Activated T-helper 2 cell treated with anti-CD3 and anti-CD28 coated beads, Interferon-gamma antibody, Interleukin-2, Interleukin-4, amounts not matched to agents 10 μg/mL and 5 μg/mL and 100 μg/mL, durations not matched to agents 14 hours and 24 hours and 36 hours (primary cell): ENCODE measurements at regions not wholly inside any gene's neighbourhood (a gene's known extent, or its start where the extent isn't known, plus 50 kb on each side); places are given as distances from the start of the nearest gene placed in this dataset.

Experiments used
- DNase-seq: peaks from one replicate; pipeline ENCODE4 v3.0.0; 2021; ENCODE audit warnings: low spot score
- H3K27ac Mint-ChIP-seq: one replicate; pipeline ENCODE4 v1.8.0; 2021; ENCODE audit warnings: mixed read lengths
- H3K27me3 Mint-ChIP-seq: one replicate; pipeline ENCODE4 v1.8.0; 2021; ENCODE audit warnings: low read depth, mixed read lengths
- H3K36me3 Mint-ChIP-seq: one replicate; pipeline ENCODE4 v1.8.0; 2021; ENCODE audit warnings: low read depth, mixed read lengths
- H3K4me1 Mint-ChIP-seq: one replicate; pipeline ENCODE4 v1.8.0; 2021; ENCODE audit warnings: low read depth, mixed read lengths
- H3K4me3 Mint-ChIP-seq: one replicate; pipeline ENCODE4 v1.8.0; 2021; ENCODE audit warnings: low read depth, mild to moderate bottlenecking, moderate library complexity, mixed read lengths
- H3K9me3 Mint-ChIP-seq: one replicate; pipeline ENCODE4 v1.8.0; 2021; ENCODE audit warnings: mixed read lengths
- intact Hi-C: fragments of 100-400 bp; cut with micrococcal nuclease; formaldehyde crosslinking; loops from one replicate; pipeline ENCODE4 v1.15.1; 2023

DNA sequence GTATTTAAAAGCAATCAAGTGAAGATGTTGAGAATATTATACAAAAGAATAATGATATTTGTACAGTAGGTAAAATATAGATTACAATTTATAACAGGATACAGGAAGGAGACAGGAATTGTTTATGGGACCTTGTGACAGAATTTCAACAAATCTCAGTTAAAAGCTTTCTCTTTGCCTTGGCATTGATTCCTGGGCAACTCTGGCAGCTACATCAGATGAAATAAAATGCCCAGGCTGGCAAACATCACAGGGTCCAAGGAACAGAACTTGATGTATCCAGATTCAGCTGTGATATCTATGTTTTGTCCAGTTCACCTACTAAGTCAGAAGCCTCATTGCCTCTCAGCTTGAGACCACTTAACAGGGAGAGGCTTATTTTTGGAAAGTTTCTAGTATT is 473.1 kb downstream of the MCTP2 start:
- no peak for DNase-seq
- Mint-ChIP-seq H3K4me3 (no peak overlapping the region), H3K9me3 (no peaks in the 10 kb centered on the region), H3K36me3 (no peaks in the 10 kb centered on the region), H3K27ac (no peak overlapping the region), H3K4me1 (no peaks in the 10 kb centered on the region), H3K27me3 (peaks cover 2% of the 10 kb centered on the region)
- intact Hi-C loops, result no loop called here

DNA sequence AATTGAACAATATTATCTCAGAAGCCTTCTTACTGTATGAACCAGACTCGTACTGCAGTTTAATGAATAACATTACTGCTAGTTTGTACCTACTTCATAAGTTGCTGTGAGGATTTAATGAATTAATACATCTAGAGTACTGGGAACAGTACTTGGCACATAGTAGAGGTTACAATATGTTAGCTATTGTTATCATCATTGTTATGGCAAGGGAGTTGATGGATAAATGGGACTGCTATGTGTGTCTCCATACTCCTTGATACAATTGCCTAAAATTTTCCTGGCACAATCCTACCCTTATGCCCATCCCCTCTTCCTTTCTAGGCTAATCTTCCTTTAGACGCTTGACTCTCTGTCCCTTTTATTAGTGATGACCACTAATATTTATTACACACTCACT is 473.6 kb downstream of the MCTP2 start:
- no peak overlapping the region for H3K4me3 Mint-ChIP-seq
- H3K36me3 Mint-ChIP-seq, result no peaks in the 10 kb centered on the region
- H3K27me3 Mint-ChIP-seq, result peaks cover 2% of the 10 kb centered on the region
- no peaks in the 10 kb centered on the region for H3K9me3 Mint-ChIP-seq
- intact Hi-C loops, result no loop called here
- no peak overlapping the region for H3K27ac Mint-ChIP-seq
- DNase-seq, result no peak
- H3K4me1 Mint-ChIP-seq, result no peaks in the 10 kb centered on the region

DNA sequence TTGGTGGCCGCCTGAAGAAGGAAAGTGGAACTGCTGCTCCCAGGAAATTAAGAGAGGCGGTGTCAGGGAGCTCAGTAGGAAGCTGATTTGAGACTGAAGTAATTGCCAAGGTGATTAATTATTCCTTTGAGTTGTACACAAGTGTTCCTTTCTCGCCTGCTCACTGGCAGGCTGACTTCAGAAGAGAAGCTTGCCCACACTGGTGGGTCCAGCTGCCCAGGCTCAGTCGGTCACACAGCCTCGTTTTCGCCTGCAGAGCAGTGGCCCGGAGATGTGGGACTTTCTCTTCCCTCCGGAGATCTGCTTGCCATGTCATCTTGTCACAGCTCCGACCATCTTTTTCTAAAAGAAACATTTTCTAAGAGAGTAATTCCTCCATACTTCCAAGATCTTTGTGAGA is 478.0 kb downstream of the MCTP2 start:
- intact Hi-C loops, result no loop called here
- Mint-ChIP-seq H3K27me3 (peaks cover 2% of the 10 kb centered on the region), H3K36me3 (no peaks in the 10 kb centered on the region), H3K4me1 (no peaks in the 10 kb centered on the region), H3K9me3 (no peaks in the 10 kb centered on the region), H3K27ac (no peak overlapping the region), H3K4me3 (no peak overlapping the region)
- no peak for DNase-seq

GRCh38 chr15:94722024-94722636 is 490.8 kb downstream of the MCTP2 start:
- intact Hi-C loops, result no loop called here
- H3K4me1 Mint-ChIP-seq, result no peaks in the 10 kb centered on the region
- H3K36me3 Mint-ChIP-seq, result no peaks in the 10 kb centered on the region
- H3K27ac Mint-ChIP-seq, result no peak overlapping the region
- no peak overlapping the region for H3K4me3 Mint-ChIP-seq
- no peaks in the 10 kb centered on the region for H3K9me3 Mint-ChIP-seq
- no peaks in the 10 kb centered on the region for H3K27me3 Mint-ChIP-seq
- DNase-seq, result no peak

DNA sequence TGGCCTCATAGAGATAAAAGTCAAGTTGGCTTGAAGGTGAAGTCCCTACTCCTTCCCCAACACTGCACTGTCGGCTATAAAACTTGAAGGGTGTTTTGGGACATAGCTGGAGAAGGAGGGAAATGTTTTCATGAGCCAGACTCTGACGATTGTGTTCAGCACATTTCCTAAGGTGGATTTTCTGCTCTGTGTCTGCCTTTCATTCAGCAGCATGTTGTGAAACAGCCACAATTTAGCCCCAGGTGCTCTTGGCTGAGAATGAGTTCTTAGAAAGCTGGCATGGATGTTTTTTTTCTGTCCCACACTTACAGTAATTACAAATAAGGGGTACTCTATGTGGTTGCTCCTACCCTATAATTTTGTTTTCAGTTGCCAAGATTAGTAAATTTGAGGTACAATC is 492.4 kb downstream of the MCTP2 start:
- no peaks in the 10 kb centered on the region for H3K9me3 Mint-ChIP-seq
- no peaks in the 10 kb centered on the region for H3K36me3 Mint-ChIP-seq
- no peaks in the 10 kb centered on the region for H3K4me1 Mint-ChIP-seq
- intact Hi-C loops, result no loop called here
- H3K27me3 Mint-ChIP-seq, result no peaks in the 10 kb centered on the region
- no peak overlapping the region for H3K4me3 Mint-ChIP-seq
- no peak overlapping the region for H3K27ac Mint-ChIP-seq
- DNase-seq, result no peak

- Mint-ChIP-seq H3K4me1 (no peaks in the 10 kb centered on the region), H3K4me3 (no peak overlapping the region), H3K9me3 (no peaks in the 10 kb centered on the region), H3K27ac (no peak overlapping the region), H3K36me3 (no peaks in the 10 kb centered on the region), H3K27me3 (no peaks in the 10 kb centered on the region)
- intact Hi-C loops, result no loop called here
- no peak for DNase-seq
These were observed 499.9 kb downstream of the MCTP2 start for GRCh38 chr15:94731286-94731685.

DNA sequence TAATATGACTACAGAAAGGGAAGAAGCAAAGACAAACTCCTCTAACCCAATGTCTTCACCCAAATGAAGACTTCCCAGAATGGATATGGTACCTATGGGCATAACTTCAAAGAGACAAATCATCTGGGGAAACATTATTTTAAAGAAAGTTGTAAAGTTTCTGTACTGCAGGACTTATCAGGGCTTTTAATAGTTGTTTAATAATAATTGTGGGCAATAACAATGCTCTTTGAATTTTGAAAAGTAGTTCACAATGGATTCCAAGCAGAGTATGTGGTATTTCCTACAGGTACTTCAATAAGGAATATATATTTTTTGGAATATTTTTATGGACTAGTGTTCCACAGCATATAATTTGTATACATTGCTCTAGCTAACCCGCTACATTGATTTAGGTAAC is 503.1 kb downstream of the MCTP2 start:
- Mint-ChIP-seq H3K4me1 (no peaks in the 10 kb centered on the region), H3K4me3 (no peak overlapping the region), H3K27ac (no peak overlapping the region), H3K9me3 (no peaks in the 10 kb centered on the region), H3K36me3 (no peaks in the 10 kb centered on the region), H3K27me3 (no peaks in the 10 kb centered on the region)
- intact Hi-C loops, result no loop called here
- DNase-seq, result no peak

DNA sequence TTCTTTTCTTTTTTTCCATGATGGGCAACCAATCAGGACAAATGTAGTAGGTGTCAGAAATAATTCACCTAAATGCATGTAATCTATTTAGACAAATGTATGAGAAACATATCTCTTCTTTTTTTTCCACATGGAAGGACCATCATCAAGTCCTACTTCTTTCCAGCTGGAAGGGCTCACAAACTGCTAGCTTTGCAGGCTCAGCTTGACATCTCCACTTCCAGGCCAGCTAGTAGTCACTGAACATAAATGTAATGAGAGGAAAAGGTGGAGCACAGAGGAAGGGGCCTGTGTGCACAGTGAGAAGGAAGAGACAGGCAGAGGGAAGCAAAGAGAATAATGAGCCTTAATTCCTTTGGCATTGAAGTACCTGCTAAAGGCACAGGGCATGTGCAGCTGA is 504.9 kb downstream of the MCTP2 start:
- Mint-ChIP-seq H3K4me3 (no peak overlapping the region), H3K27ac (no peak overlapping the region), H3K27me3 (no peaks in the 10 kb centered on the region), H3K36me3 (no peaks in the 10 kb centered on the region), H3K4me1 (no peaks in the 10 kb centered on the region), H3K9me3 (no peaks in the 10 kb centered on the region)
- intact Hi-C loops, result no loop called here
- DNase-seq, result no peak

GRCh38 chr15:94739639-94740038 is 508.3 kb downstream of the MCTP2 start:
- Mint-ChIP-seq H3K27me3 (peaks cover under 1% of the 10 kb centered on the region), H3K4me1 (no peaks in the 10 kb centered on the region), H3K27ac (no peak overlapping the region), H3K4me3 (no peak overlapping the region), H3K36me3 (no peaks in the 10 kb centered on the region), H3K9me3 (no peaks in the 10 kb centered on the region)
- intact Hi-C loops, result no loop called here
- no peak for DNase-seq

DNA sequence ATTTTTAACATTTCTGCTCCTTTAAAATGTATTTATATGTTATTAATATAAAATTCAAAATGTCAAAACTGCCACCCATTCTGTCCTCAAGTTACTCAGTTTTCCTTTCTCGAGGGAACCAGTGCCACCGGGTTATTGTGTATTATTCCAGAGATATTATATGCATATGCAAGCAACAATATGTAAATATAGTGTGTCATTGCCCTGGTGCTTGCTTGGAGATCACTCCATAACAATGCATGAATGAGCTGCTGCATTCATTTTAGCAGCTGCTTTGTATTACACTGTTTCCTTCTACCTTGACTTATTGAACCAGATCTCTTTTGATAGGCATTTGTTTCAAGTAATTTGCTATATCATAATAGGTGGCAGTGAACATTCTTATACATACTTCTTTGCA is 509.1 kb downstream of the MCTP2 start:
- H3K27ac Mint-ChIP-seq, result no peak overlapping the region
- no peaks in the 10 kb centered on the region for H3K9me3 Mint-ChIP-seq
- H3K36me3 Mint-ChIP-seq, result no peaks in the 10 kb centered on the region
- H3K4me3 Mint-ChIP-seq, result no peak overlapping the region
- intact Hi-C loops, result no loop called here
- no peak for DNase-seq
- peaks cover 1% of the 10 kb centered on the region for H3K27me3 Mint-ChIP-seq
- no peaks in the 10 kb centered on the region for H3K4me1 Mint-ChIP-seq

GRCh38 chr15:94743668-94744067 is 512.3 kb downstream of the MCTP2 start:
- Mint-ChIP-seq H3K9me3 (no peaks in the 10 kb centered on the region), H3K27me3 (peaks cover 1% of the 10 kb centered on the region), H3K4me3 (no peak overlapping the region), H3K27ac (no peak overlapping the region), H3K4me1 (no peaks in the 10 kb centered on the region), H3K36me3 (no peaks in the 10 kb centered on the region)
- DNase-seq, result no peak
- intact Hi-C loops, result no loop called here

GRCh38 chr15:94744080-94744793 is 512.9 kb downstream of the MCTP2 start:
- no peak for DNase-seq
- Mint-ChIP-seq H3K4me1 (no peaks in the 10 kb centered on the region), H3K27ac (no peak overlapping the region), H3K36me3 (no peaks in the 10 kb centered on the region), H3K4me3 (no peak overlapping the region), H3K27me3 (peaks cover 1% of the 10 kb centered on the region), H3K9me3 (no peaks in the 10 kb centered on the region)
- intact Hi-C loops, result no loop called here

DNA sequence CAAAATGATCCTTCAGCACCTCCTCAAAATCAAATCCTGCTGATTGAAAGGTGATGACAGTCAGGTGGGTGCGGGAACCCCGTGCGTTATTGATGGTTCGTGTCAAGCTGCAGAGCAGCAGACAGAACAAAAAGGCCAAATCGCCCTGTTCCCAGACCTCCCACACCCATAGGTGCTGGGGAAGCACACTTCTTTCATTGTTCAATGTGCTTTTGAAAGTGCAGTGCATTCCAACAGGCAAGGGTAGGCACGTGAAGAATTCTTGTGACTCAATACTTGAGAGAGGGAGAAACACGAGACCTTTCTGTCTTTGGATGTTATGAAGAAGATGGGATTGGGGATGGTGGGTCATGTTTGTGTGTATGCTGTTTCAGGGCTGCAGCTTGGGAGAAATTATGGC is 514.0 kb downstream of the MCTP2 start:
- Mint-ChIP-seq H3K36me3 (no peaks in the 10 kb centered on the region), H3K4me1 (no peaks in the 10 kb centered on the region), H3K27ac (no peak overlapping the region), H3K27me3 (peaks cover 1% of the 10 kb centered on the region), H3K4me3 (no peak overlapping the region), H3K9me3 (no peaks in the 10 kb centered on the region)
- DNase-seq, result no peak
- intact Hi-C loops, result no loop called here

GRCh38 chr15:94747510-94747909 is 516.1 kb downstream of the MCTP2 start:
- H3K27me3 Mint-ChIP-seq, result peaks cover 1% of the 10 kb centered on the region
- no peak for DNase-seq
- no peak overlapping the region for H3K27ac Mint-ChIP-seq

More at GRCh38 chr15:94747510-94747909, 516.1 kb downstream of the MCTP2 start:
- H3K4me3 Mint-ChIP-seq, result no peak overlapping the region
- no peaks in the 10 kb centered on the region for H3K4me1 Mint-ChIP-seq
- no peaks in the 10 kb centered on the region for H3K9me3 Mint-ChIP-seq
- intact Hi-C loops, result no loop called here
- H3K36me3 Mint-ChIP-seq, result no peaks in the 10 kb centered on the region
